ENCODE measurements at regions not wholly inside any gene's neighbourhood (a gene's known extent, or its start where the extent isn't known, plus 50 kb on each side); places are given as distances from the start of the nearest gene placed in this dataset.

GRCh38 chr10:8876171-8876570 is 821.7 kb downstream of the GATA3 start:
- no peak for DNase-seq (ENCODE audit: low spot score)

DNA sequence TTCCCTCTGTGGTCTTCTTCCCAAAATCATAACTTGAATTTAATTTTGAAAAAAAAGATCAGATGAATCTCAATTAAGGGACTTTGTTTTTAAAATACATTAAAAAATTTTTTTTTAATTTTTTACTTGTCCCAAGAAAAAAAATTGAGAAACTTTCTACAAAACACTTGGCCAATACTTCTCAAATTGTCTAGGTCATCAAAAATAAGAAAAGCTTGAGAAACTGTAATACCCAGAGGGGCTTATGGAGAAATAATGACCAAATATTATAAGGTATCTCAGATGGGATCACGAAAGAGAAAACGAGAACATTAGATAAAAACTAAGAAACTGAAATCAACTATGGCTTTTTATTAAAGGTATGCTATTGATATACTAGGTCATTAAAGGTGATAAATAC is 835.0 kb downstream of the GATA3 start:
- no peak for DNase-seq (ENCODE audit: low spot score)

DNA sequence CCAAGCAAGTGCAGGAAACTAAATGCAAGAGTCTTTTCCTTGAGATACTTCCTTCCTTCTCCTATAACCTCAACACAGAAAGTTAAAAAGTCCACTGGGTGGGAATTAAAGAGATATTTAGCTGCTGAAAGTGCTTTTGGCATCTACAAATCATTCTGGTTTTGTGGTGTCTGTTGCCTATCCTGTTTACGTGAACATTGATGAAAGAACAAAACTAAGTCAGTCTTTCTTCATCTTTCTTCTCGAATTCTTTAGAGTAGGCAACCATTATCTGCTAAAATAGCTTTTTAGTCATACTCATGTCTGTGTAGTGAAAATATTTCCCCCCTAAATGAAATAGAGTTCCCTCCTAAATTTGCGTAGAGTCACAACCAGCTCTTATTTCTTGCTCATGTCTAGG is 838.6 kb downstream of the GATA3 start:
- DNase-seq (ENCODE audit: low spot score): no peak

DNA sequence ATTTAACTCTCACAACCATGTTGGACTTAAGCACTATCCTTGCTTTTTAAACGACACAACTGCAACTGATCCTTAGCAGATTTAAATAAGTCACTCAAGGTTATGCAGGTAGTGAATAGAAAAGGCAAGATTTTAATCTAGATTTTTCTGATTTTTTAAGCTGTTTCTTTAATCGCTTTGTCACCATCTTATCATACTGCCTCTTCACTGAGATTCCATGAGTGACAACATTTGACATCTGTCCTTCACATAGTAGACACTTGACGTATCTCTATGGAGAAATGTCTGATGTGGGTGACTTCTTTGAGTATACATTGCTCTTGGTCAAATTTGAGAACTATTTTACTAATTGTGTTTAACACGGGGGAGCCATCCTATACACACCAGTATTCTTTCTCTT is 839.7 kb downstream of the GATA3 start:
- DNase-seq (ENCODE audit: low spot score): no peak

DNA sequence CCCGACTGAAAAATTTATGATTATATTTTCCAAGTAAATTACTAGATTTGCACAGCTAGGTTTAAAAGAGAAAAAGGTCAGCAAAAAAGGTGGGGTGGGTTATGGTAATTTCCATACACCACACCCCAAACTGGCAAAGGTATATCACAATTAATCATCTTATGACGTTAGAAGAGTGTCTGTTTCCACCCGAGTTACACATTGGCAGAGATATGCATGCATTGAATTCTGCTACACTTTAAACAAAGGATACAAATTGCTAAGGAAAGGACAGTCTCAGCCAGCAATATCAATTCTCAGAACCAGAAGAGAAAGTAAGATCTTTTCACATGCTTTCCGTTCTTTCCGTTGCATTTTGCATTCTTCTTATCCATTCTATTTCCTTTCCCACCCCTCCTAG is 843.3 kb downstream of the GATA3 start:
- DNase-seq (ENCODE audit: low spot score): no peak

DNA sequence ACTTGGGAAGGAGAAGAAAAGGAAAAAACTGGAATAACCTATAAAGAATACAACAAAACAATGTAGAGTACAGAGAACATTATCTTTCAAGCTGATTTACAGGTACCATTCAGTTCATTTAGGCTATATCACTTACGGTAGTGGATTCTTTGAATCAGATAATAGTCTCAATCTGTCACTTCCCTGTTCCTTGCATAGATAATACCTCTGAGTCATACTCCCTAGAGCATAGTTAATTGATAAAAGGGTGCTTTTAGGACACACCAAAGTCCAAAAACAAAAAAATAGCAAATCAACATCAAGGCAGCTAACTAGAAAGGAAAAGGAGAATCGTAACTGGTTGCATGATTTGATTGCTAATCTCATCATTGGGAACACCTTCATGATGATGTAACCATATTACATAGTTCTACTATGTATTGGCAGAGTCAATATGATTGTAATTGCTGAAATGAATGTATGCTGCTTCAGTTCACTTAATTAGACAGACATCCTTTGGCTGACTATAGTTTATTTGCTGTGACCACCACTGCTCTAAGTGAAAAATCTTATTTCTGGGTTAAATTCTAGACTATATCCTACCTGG is 844.4 kb downstream of the GATA3 start:
- DNase-seq (ENCODE audit: low spot score): no peak

- DNase-seq (ENCODE audit: low spot score): no peak
These were observed 848.4 kb downstream of the GATA3 start for GRCh38 chr10:8902926-8903325.

DNA sequence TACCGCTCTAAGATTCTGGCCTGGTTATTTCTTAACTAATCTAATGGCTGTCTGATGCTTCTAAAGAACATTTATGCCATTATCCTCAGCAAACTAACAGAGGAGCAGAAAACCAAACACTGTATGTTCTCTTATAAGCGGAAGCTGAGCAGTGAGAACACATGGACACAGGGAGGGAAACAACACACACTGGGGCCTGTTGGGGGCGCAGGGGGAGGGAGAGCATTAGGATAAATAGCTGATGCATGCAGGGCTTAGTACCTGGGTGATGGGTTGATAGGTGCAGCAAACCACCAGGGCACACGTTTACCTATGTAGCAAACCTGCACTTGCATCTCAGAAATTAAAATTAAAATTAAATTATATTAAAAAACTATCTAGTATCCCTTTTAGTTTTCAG is 853.5 kb downstream of the GATA3 start:
- no peak for DNase-seq (ENCODE audit: low spot score)

GRCh38 chr10:8910314-8910713 is 855.8 kb downstream of the GATA3 start:
- no peak for DNase-seq (ENCODE audit: low spot score)

DNA sequence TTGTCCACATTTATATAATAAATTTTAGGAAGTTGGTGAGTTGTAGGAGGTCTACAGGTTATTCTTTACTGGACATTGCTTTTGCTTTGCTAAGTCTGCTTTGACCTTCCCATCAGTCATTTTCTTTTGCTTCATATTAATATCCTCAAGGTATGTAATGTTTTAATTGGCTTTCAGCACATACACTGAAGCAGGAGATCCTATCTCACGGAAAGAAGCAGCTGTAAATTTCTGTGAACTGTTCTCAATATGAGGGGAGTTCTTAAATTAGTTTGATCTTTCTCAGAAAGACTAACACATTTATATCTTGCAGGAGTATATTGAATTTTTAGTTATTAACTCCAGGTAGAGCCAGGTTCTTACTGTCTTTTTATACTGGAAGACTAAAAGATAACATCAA is 856.5 kb downstream of the GATA3 start:
- DNase-seq (ENCODE audit: low spot score): no peak

GRCh38 chr10:8912108-8912507 is 857.6 kb downstream of the GATA3 start:
- DNase-seq (ENCODE audit: low spot score): no peak

GRCh38 chr10:8913720-8914119 is 859.2 kb downstream of the GATA3 start:
- no peak for DNase-seq (ENCODE audit: low spot score)

DNA sequence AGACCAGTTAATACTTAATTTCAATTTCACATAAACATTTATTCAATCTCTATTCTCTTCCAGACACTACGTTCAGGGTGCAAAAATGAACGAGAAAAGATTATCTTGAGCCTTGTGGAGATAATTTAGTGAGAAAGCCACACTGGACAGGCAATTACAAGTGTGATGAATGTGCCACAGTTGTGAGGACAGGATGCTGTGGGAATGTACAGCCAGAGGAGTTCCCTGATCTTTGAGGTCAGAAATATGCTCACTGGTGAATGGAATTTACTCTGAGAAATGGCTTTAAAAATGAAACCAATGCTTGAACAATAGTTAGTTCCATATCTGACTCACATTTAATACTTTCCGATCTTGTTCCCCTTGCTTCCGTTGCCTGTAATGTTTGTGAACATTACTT is 864.8 kb downstream of the GATA3 start:
- DNase-seq (ENCODE audit: low spot score): no peak

DNA sequence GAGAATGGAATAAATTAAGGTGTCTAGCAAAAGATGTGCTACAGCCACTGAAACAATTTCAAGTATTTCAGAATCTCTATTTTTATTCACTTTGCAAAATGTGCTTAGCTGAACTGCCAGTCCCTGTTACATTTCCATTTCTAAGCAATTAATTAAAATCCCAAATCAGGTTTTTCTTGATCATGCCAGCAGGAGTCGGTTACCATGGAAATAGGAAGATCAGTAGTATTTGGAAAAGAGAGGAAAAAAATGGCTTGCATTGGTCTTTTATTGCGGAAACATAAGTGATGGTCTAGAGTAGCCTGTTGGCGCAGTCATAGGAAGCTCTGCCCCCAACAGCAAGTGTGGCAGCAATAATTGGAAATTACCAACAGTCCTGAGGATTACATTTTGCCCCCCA is 867.1 kb downstream of the GATA3 start:
- DNase-seq (ENCODE audit: low spot score): no peak

- DNase-seq (ENCODE audit: low spot score): no peak
These were observed 868.6 kb downstream of the GATA3 start for GRCh38 chr10:8923096-8923495.

DNA sequence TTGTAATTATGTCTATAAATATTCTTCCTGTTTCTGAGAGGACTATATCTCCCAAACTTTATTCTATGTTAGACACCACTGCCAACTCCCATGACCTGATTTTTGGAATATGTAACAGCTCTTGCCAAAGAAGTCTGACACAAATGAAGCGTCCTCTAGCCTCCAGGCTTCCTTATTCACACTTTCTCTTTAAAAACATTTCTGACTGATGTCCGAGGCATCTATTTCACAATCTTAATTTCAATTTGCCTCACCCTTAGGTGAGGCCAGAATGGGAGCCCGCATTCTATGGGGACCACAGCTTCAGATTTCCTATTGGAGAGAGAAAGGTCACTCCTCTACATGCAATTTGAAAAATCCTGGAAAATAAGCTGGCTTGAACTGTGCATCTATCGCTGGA is 873.2 kb downstream of the GATA3 start:
- no peak for DNase-seq (ENCODE audit: low spot score)

- no peak for DNase-seq (ENCODE audit: low spot score)
These were observed 892.0 kb downstream of the GATA3 start for GRCh38 chr10:8946451-8946850.

DNA sequence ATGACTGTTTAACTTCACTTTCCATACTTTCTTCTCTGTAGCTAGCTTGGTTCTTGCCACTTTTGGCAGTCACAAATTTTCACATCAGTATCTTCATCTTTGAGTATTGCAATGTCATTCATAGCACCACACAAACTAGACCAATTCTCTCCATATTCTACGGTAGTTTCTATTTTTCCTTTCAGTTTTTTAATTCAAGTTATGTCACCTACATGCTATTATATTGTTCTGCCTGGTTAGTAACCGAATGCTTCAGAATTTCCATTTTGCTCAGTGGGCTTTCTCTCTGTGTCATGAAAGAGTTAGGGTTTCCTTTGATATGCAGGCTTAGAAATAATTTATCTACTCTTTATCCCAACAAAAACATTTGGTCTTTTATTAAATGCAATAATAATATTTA is 896.5 kb downstream of the GATA3 start:
- DNase-seq (ENCODE audit: low spot score): no peak

GRCh38 chr10:8951440-8952089 is 897.1 kb downstream of the GATA3 start:
- DNase-seq (ENCODE audit: low spot score): no peak

GRCh38 chr10:8956400-8956799 is 901.9 kb downstream of the GATA3 start:
- no peak for DNase-seq (ENCODE audit: low spot score)

GRCh38 chr10:8962249-8962648 is 907.8 kb downstream of the GATA3 start:
- DNase-seq (ENCODE audit: low spot score): no peak

DNA sequence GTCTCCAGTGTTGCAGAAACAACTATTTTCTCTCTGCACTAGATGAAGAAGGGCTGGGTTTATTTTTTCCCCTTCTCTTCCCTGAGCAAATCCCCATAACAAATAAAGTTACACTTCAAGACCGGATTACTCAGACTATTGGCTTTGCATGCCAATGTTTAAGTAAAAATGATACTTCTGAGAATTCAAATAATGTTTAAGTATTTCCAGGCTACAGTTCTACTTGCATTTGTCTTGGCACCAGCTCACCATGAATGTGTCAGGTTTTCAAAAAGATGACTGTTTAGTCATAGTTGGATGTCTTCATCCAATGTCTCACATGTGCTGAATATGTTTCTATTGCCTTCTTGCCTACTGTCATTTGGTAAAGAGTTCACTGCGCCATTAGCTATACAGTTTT is 912.6 kb downstream of the GATA3 start:
- no peak for DNase-seq (ENCODE audit: low spot score)

- no peak for DNase-seq (ENCODE audit: low spot score)
These were observed 915.4 kb downstream of the GATA3 start for GRCh38 chr10:8969853-8970252.

DNA sequence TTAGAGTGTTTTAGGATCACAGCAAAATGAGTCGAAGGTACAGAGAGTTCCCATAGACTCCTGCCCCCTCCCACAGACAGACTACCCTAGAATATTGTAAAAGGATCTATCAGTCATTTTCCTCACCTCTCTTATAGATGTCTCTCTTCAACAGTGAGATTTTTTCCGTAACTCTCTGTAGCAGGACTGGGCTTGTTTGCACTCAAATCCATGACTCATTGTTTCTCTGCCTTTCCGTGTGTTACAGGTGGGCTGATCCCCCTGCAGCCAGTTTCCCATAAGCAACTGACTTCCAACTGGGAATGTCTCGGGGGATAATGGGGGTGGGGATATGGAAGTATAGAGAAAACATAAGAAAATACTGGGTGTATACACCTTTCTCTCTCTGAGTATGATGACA is 921.0 kb downstream of the GATA3 start:
- DNase-seq (ENCODE audit: low spot score): no peak

Measured in AG20443 (cell line).